DOHH2 (cell line): ENCODE measurements at regions not wholly inside any gene's neighbourhood (a gene's known extent, or its start where the extent isn't known, plus 50 kb on each side); places are given as distances from the start of the nearest gene placed in this dataset.

Source experiments
- H3F3A ChIP-seq: fragments of 200-600 bp; sonication (generic), shearing (Covaris generic); 2 replicates; pipeline ENCODE4 v1.6.0; 2016; ENCODE audit warnings: antibody characterized with exemption, mild to moderate bottlenecking; ENCODE audit not compliant: control insufficient read depth, insufficient read depth
- H3K27ac ChIP-seq: fragments of 200-600 bp; sonication (generic); 2 replicates; pipeline ENCODE4 v1.5.1; 2014; ENCODE audit warnings: low read depth, mild to moderate bottlenecking, low read length, moderate library complexity
- H3K27me3 ChIP-seq: fragments of 200-600 bp; sonication (generic); 2 replicates; pipeline ENCODE4 v1.6.1; 2014; ENCODE audit warnings: mild to moderate bottlenecking, low read length, mixed read lengths; ENCODE audit not compliant: control insufficient read depth
- H3K36me3 ChIP-seq: fragments of 200-600 bp; sonication (generic); 2 replicates; pipeline ENCODE4 v1.6.1; 2014; ENCODE audit warnings: mild to moderate bottlenecking, low read length, moderate library complexity, mixed read lengths; ENCODE audit not compliant: control insufficient read depth
- H3K4me1 ChIP-seq: fragments of 200-600 bp; sonication (generic); 2 replicates; pipeline ENCODE4 v1.6.1; 2014; ENCODE audit warnings: mild to moderate bottlenecking, low read length, mixed read lengths; ENCODE audit not compliant: control insufficient read depth
- H3K4me2 ChIP-seq: fragments of 200-600 bp; sonication (generic); 2 replicates; pipeline ENCODE4 v1.6.0; 2014; ENCODE audit warnings: mild to moderate bottlenecking, low read length, moderate library complexity
- H3K4me3 ChIP-seq: fragments of 200-600 bp; sonication (generic); 2 replicates; pipeline ENCODE4 v1.5.1; 2014; ENCODE audit warnings: mild to moderate bottlenecking, low read length, mixed read lengths
- H3K79me2 ChIP-seq: fragments of 200-600 bp; sonication (generic); 2 replicates; pipeline ENCODE4 v1.6.1; 2014; ENCODE audit warnings: mild to moderate bottlenecking, low read length, mixed read lengths; ENCODE audit not compliant: control insufficient read depth
- H3K9me2 ChIP-seq: fragments of 200-600 bp; sonication (generic); replicated peaks from 2 replicates; pipeline ENCODE4 v1.6.1; 2014; ENCODE audit warnings: mild to moderate bottlenecking, low read length, mixed read lengths; ENCODE audit not compliant: control insufficient read depth
- H3K9me3 ChIP-seq: fragments of 200-600 bp; sonication (generic); 2 replicates; pipeline ENCODE4 v1.6.1; 2014; ENCODE audit warnings: antibody characterized with exemption, low read length, mixed read lengths; ENCODE audit not compliant: control insufficient read depth, insufficient read depth
- H4K20me1 ChIP-seq: fragments of 200-600 bp; sonication (generic); 2 replicates; pipeline ENCODE4 v1.6.0; 2014; ENCODE audit warnings: low read depth, mild to moderate bottlenecking, antibody characterized with exemption, low read length, moderate library complexity; ENCODE audit not compliant: control insufficient read depth, insufficient read depth
- EZH2phosphoT487 ChIP-seq: fragments of 200-600 bp; sonication (generic); IDR thresholded peaks from 2 replicates; pipeline ENCODE4 v1.6.1; 2017; ENCODE audit warnings: borderline replicate concordance, mild to moderate bottlenecking, antibody characterized with exemption, low read length, moderate library complexity, mixed read lengths
- TF ChIP-seq, protein P1 (sequence below): fragments of 200-600 bp; sonication (generic); IDR thresholded peaks from one replicate; pipeline ENCODE4 v1.5.1; 2014; ENCODE audit warnings: antibody characterized with exemption, mild to moderate bottlenecking, low read depth, low read length; ENCODE audit not compliant: poor library complexity, severe bottlenecking

DNA sequence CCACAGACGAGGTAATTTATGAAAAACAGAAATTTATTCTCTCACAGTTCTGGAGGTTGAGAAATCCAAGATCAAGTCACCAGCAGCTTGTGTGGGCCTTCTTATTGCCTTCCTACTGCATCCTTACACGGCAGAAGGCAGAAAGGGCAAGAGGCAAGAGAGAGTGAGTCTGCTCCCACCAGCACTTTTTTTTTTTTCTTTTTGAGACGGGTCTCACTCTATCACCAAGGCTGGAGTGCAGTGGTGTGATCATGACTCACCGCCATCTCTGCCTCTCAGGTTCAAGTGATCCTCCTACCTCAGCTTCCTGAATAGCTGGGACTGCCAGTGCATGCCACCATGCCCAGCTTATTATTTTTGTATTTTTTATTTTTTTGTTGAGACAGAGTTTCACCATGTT is 78.5 kb upstream of the HK2 start:
- H3K4me3 ChIP-seq: no peak overlapping the region
- H3K9me3 ChIP-seq: no peaks in the 10 kb centered on the region
- no peaks in the 10 kb centered on the region for H3K79me2 ChIP-seq
- no peak for TF ChIP-seq EZH2phosphoT487
- TF ChIP-seq, protein P1, sequence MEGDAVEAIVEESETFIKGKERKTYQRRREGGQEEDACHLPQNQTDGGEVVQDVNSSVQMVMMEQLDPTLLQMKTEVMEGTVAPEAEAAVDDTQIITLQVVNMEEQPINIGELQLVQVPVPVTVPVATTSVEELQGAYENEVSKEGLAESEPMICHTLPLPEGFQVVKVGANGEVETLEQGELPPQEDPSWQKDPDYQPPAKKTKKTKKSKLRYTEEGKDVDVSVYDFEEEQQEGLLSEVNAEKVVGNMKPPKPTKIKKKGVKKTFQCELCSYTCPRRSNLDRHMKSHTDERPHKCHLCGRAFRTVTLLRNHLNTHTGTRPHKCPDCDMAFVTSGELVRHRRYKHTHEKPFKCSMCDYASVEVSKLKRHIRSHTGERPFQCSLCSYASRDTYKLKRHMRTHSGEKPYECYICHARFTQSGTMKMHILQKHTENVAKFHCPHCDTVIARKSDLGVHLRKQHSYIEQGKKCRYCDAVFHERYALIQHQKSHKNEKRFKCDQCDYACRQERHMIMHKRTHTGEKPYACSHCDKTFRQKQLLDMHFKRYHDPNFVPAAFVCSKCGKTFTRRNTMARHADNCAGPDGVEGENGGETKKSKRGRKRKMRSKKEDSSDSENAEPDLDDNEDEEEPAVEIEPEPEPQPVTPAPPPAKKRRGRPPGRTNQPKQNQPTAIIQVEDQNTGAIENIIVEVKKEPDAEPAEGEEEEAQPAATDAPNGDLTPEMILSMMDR: no peak
- no peaks in the 10 kb centered on the region for H3F3A ChIP-seq
- no peak overlapping the region for H3K27ac ChIP-seq
- no peak overlapping the region for H3K4me2 ChIP-seq
- peaks cover 6% of the 10 kb centered on the region for H3K27me3 ChIP-seq
- no peaks in the 10 kb centered on the region for H3K36me3 ChIP-seq
- H3K4me1 ChIP-seq: peaks cover 6% of the 10 kb centered on the region
- no peaks in the 10 kb centered on the region for H4K20me1 ChIP-seq
- H3K9me2 ChIP-seq: no peaks in the 10 kb centered on the region

DNA sequence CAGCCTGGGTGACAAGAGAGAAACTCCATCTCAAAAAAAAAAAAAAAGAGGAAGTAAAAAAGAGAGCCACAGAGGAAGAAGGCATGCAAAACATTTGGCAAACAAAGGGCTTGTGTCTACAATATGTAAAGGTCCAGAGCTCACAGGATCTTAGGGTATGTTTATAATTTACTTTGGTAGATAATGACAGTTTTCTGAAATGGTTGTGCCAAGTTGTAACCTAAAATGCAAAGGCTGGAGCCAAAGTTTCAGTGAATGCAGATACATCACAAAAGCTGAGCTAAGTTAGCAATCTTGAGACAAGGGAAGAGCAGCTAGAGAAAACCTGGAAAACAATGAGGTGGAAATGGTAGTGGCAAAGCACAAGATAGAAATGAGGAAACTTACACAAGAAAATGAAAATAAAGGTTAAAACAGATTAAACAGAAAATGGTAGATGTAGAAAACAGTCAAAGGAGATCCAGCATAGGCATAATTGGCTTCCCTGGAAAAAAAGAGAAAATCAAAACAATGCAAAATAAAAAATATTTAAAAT is 77.5 kb upstream of the HK2 start:
- no peak for TF ChIP-seq EZH2phosphoT487
- TF ChIP-seq, protein P1: no peak
- Histone ChIP-seq H3K27ac (no peak overlapping the region), H3K79me2 (no peaks in the 10 kb centered on the region), H3K9me3 (no peaks in the 10 kb centered on the region), H3K4me3 (no peak overlapping the region), H3K36me3 (no peaks in the 10 kb centered on the region), H4K20me1 (no peaks in the 10 kb centered on the region), H3K4me2 (0 out of 2 replicates have a peak overlapping the region, but pooled peaks have one; percentile 16), H3K9me2 (no peaks in the 10 kb centered on the region), H3F3A (no peaks in the 10 kb centered on the region), H3K4me1 (peaks cover 6% of the 10 kb centered on the region), H3K27me3 (peaks cover 6% of the 10 kb centered on the region)

DNA sequence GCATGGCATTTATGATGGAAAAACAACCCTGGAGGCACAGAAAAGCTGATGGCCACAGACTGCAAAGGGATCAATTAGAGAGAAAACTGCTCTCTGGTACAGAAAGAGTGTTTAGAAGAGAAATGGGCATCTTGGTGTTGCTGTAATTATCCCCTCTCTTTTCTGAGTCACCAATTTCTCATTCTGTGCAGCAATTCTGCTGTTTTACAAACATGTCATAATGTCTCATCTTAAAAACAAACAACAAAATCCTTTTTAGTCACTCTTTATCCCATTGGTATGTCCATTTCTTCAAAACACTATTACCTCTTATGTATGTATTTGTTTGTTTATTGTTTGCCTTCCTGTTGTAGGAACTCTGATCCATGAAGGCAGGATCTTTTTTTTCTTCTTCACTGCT is 73.9 kb upstream of the HK2 start:
- Histone ChIP-seq H4K20me1 (no peaks in the 10 kb centered on the region), H3K79me2 (no peaks in the 10 kb centered on the region), H3K27me3 (peaks cover 4% of the 10 kb centered on the region; the same call in 1 of the 2 replicates), H3K36me3 (no peaks in the 10 kb centered on the region), H3K4me3 (no peak overlapping the region), H3K4me2 (no peak overlapping the region), H3F3A (no peaks in the 10 kb centered on the region), H3K9me3 (no peaks in the 10 kb centered on the region), H3K9me2 (no peaks in the 10 kb centered on the region), H3K4me1 (peaks cover 6% of the 10 kb centered on the region), H3K27ac (no peak overlapping the region)
- TF ChIP-seq EZH2phosphoT487: no peak
- TF ChIP-seq, protein P1: no peak
